ENCODE measurements at regions not wholly inside any gene's neighbourhood (a gene's known extent, or its start where the extent isn't known, plus 50 kb on each side); places are given as distances from the start of the nearest gene placed in this dataset.

DNA sequence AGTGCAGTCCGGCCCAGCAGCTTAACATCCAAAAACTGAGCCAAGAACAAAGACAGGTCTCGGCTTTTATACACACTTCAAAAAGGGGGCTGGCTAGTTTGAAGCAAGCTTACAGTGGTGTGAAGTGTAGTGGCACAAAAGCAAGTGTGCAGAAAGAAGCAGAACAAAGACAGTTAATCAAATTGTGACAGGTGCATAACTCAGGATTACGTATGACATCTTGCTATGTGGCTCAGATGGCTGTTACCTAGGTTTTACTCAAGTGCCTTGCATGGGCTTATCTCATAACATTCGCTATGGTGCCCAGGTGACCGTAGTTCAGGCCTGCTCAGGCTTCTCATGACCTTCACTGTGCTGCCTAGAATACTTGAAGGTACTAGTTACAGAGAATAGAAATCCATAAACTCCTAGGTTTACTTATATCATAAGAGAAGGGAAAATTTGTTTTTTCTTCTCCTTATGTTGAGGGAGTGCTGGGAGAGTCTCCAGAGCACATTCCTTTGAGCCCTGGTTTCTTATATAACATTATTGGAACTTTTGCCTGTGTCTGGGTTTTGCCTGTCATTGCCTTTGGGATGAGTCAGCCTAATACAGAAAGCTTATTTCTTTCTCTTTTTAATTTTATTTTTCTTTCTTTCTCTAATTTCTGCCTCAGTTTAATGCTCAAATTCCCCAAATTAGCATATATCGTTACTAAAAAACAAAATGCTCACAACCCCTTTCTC is 1629.1 kb upstream of the PCDH20 start:
- Histone ChIP-seq H3K27ac (ENCODE audit: low read length) (no peak overlapping the region), H3K27me3 (ENCODE audit: low read depth, low read length) (no peaks in the 10 kb centered on the region), H3K9me3 (ENCODE audit: control insufficient read depth in 1 of 2, low read length in 2 of 2) (no peaks in the 10 kb centered on the region), H3K4me1 (ENCODE audit: control insufficient read depth in 1 of 2, insufficient read depth in 2 of 2, low read length in 2 of 2) (peaks cover 0 to 5% of the 10 kb centered on the region in 2 donors), H3K4me3 (ENCODE audit: low read depth in 1 of 2, low read length in 2 of 2) (no peak overlapping the region), H3K36me3 (ENCODE audit: control insufficient read depth in 1 of 2, insufficient read depth in 2 of 2, low read length in 2 of 2) (no peaks in the 10 kb centered on the region)

GRCh38 chr13:63042686-63043085 is 1627.0 kb upstream of the PCDH20 start:
- H3K36me3 ChIP-seq (ENCODE audit: control insufficient read depth in 1 of 2, insufficient read depth in 2 of 2, low read length in 2 of 2): no peaks in the 10 kb centered on the region

GRCh38 chr13:63041640-63042414 is 1626.2 kb upstream of the PCDH20 start:
- Histone ChIP-seq H3K27ac (ENCODE audit: low read length) (no peak overlapping the region), H3K4me3 (ENCODE audit: low read depth in 1 of 2, low read length in 2 of 2) (no peak overlapping the region), H3K4me1 (ENCODE audit: control insufficient read depth in 1 of 2, insufficient read depth in 2 of 2, low read length in 2 of 2) (peaks cover 0 to 5% of the 10 kb centered on the region in 2 donors), H3K9me3 (ENCODE audit: control insufficient read depth in 1 of 2, low read length in 2 of 2) (no peaks in the 10 kb centered on the region), H3K27me3 (ENCODE audit: low read depth, low read length) (no peaks in the 10 kb centered on the region), H3K36me3 (ENCODE audit: control insufficient read depth in 1 of 2, insufficient read depth in 2 of 2, low read length in 2 of 2) (no peaks in the 10 kb centered on the region)

More at GRCh38 chr13:63042686-63043085, 1627.0 kb upstream of the PCDH20 start:
- H3K4me3 ChIP-seq (ENCODE audit: low read depth in 1 of 2, low read length in 2 of 2): no peak overlapping the region
- H3K27ac ChIP-seq (ENCODE audit: low read length): no peak overlapping the region
- H3K4me1 ChIP-seq (ENCODE audit: control insufficient read depth in 1 of 2, insufficient read depth in 2 of 2, low read length in 2 of 2): peaks cover 0 to 5% of the 10 kb centered on the region in 2 donors
- no peaks in the 10 kb centered on the region for H3K27me3 ChIP-seq (ENCODE audit: low read depth, low read length)
- H3K9me3 ChIP-seq (ENCODE audit: control insufficient read depth in 1 of 2, low read length in 2 of 2): no peaks in the 10 kb centered on the region

- Histone ChIP-seq H3K36me3 (ENCODE audit: control insufficient read depth in 1 of 2, insufficient read depth in 2 of 2, low read length in 2 of 2) (no peaks in the 10 kb centered on the region), H3K27ac (ENCODE audit: low read length) (no peak overlapping the region), H3K27me3 (ENCODE audit: low read depth, low read length) (no peaks in the 10 kb centered on the region), H3K4me3 (ENCODE audit: low read depth in 1 of 2, low read length in 2 of 2) (no peak overlapping the region), H3K9me3 (ENCODE audit: control insufficient read depth in 1 of 2, low read length in 2 of 2) (no peaks in the 10 kb centered on the region), H3K4me1 (ENCODE audit: control insufficient read depth in 1 of 2, insufficient read depth in 2 of 2, low read length in 2 of 2) (no peaks in the 10 kb centered on the region)
Measured at GRCh38 chr13:63026285-63026797, 1610.7 kb upstream of the PCDH20 start.

DNA sequence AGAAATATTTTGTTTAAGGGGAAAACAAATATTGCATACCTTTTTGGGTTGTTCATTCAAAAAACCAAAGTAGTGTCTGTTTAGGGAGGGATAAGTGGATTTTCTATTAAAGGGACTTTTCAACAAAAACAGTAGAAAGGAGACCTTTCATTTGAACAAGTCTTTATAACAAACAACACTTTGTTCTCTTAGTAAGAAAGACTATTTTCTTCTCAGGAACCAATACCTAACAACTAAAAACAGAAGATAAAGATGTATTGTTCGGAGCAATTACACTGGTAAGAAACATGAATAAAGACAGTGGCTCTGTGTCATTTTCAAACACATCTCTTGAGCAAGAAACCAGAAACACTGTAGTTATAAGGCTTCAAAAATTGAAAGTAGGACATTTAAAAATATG is 1610.1 kb upstream of the PCDH20 start:
- Histone ChIP-seq H3K4me3 (ENCODE audit: low read depth in 1 of 2, low read length in 2 of 2) (no peak overlapping the region), H3K9me3 (ENCODE audit: control insufficient read depth in 1 of 2, low read length in 2 of 2) (no peaks in the 10 kb centered on the region), H3K4me1 (ENCODE audit: control insufficient read depth in 1 of 2, insufficient read depth in 2 of 2, low read length in 2 of 2) (no peaks in the 10 kb centered on the region), H3K36me3 (ENCODE audit: control insufficient read depth in 1 of 2, insufficient read depth in 2 of 2, low read length in 2 of 2) (no peaks in the 10 kb centered on the region), H3K27ac (ENCODE audit: low read length) (no peak overlapping the region), H3K27me3 (ENCODE audit: low read depth, low read length) (no peaks in the 10 kb centered on the region)

GRCh38 chr13:63024458-63024857 is 1608.8 kb upstream of the PCDH20 start:
- no peaks in the 10 kb centered on the region for H3K36me3 ChIP-seq (ENCODE audit: control insufficient read depth in 1 of 2, insufficient read depth in 2 of 2, low read length in 2 of 2)
- H3K27ac ChIP-seq (ENCODE audit: low read length): no peak overlapping the region
- H3K9me3 ChIP-seq (ENCODE audit: control insufficient read depth in 1 of 2, low read length in 2 of 2): no peaks in the 10 kb centered on the region
- no peaks in the 10 kb centered on the region for H3K27me3 ChIP-seq (ENCODE audit: low read depth, low read length)
- H3K4me3 ChIP-seq (ENCODE audit: low read depth in 1 of 2, low read length in 2 of 2): no peak overlapping the region
- H3K4me1 ChIP-seq (ENCODE audit: control insufficient read depth in 1 of 2, insufficient read depth in 2 of 2, low read length in 2 of 2): no peaks in the 10 kb centered on the region

DNA sequence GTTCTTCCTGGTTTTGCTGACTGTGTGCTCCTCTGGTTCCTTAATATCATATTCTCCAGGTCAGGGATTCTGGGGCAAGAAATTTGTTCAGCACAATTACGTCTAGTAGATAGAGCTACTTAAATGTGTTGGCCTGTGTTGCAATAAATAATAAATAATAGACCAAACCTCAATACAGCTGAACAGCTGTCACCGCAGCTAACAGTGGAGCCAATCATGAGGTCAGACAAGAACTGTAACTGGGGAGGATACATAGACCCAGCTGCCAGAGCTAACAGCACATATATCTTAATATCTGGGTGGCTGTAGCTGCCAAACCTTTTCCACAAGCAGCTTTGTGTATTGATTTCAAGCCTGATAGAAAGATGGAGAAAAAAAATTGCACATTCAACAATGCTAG is 1596.3 kb upstream of the PCDH20 start:
- Histone ChIP-seq H3K4me1 (ENCODE audit: control insufficient read depth in 1 of 2, insufficient read depth in 2 of 2, low read length in 2 of 2) (no peaks in the 10 kb centered on the region), H3K9me3 (ENCODE audit: control insufficient read depth in 1 of 2, low read length in 2 of 2) (peaks cover 0 to 10% of the 10 kb centered on the region in 2 donors), H3K4me3 (ENCODE audit: low read depth in 1 of 2, low read length in 2 of 2) (no peak overlapping the region), H3K27me3 (ENCODE audit: low read depth, low read length) (no peaks in the 10 kb centered on the region), H3K36me3 (ENCODE audit: control insufficient read depth in 1 of 2, insufficient read depth in 2 of 2, low read length in 2 of 2) (no peaks in the 10 kb centered on the region), H3K27ac (ENCODE audit: low read length) (no peak overlapping the region)

DNA sequence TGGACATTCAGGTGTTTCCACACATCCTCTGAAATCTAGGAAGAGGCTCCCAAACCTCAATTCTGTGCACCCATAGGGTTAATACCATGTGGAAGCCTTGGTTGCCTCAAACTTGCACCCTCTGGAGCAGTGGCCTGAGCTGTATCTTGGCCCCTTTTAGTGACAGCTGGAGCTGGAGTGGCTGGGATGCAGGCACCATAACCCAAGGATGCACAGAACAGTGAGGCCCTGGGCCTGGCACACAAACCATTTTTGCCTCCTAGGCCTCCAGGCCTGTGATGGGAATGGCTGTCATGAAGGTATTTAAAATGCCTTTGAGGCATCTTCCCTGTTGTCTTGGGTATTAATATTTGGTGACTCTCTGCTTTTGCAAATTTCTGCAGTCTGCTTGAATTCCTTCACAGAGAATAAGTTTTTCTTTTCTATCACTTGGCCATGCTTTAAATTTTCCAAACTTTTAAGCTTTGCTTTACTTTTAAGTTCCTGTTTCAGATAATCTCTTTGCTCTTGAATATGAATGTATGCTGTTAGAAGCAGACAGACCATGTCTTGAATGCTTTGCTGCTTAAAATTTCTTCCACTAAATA is 1594.5 kb upstream of the PCDH20 start:
- Histone ChIP-seq H3K4me1 (ENCODE audit: control insufficient read depth in 1 of 2, insufficient read depth in 2 of 2, low read length in 2 of 2) (no peaks in the 10 kb centered on the region), H3K9me3 (ENCODE audit: control insufficient read depth in 1 of 2, low read length in 2 of 2) (peaks cover 0 to 19% of the 10 kb centered on the region in 2 donors), H3K27ac (ENCODE audit: low read length) (no peak overlapping the region), H3K4me3 (ENCODE audit: low read depth in 1 of 2, low read length in 2 of 2) (no peak overlapping the region), H3K27me3 (ENCODE audit: low read depth, low read length) (no peaks in the 10 kb centered on the region), H3K36me3 (ENCODE audit: control insufficient read depth in 1 of 2, insufficient read depth in 2 of 2, low read length in 2 of 2) (no peaks in the 10 kb centered on the region)

GRCh38 chr13:63005625-63006024 is 1590.0 kb upstream of the PCDH20 start:
- Histone ChIP-seq H3K36me3 (ENCODE audit: control insufficient read depth in 1 of 2, insufficient read depth in 2 of 2, low read length in 2 of 2) (no peaks in the 10 kb centered on the region), H3K4me1 (ENCODE audit: control insufficient read depth in 1 of 2, insufficient read depth in 2 of 2, low read length in 2 of 2) (no peaks in the 10 kb centered on the region)

GRCh38 chr13:62997696-62998095 is 1582.0 kb upstream of the PCDH20 start:
- Histone ChIP-seq H3K4me1 (ENCODE audit: control insufficient read depth in 1 of 2, insufficient read depth in 2 of 2, low read length in 2 of 2) (no peaks in the 10 kb centered on the region), H3K36me3 (ENCODE audit: control insufficient read depth in 1 of 2, insufficient read depth in 2 of 2, low read length in 2 of 2) (no peaks in the 10 kb centered on the region), H3K9me3 (ENCODE audit: control insufficient read depth in 1 of 2, low read length in 2 of 2) (no peaks in the 10 kb centered on the region), H3K27ac (ENCODE audit: low read length) (no peak overlapping the region), H3K4me3 (ENCODE audit: low read depth in 1 of 2, low read length in 2 of 2) (no peak overlapping the region), H3K27me3 (ENCODE audit: low read depth, low read length) (no peaks in the 10 kb centered on the region)

More at GRCh38 chr13:63005625-63006024, 1590.0 kb upstream of the PCDH20 start:
- no peaks in the 10 kb centered on the region for H3K27me3 ChIP-seq (ENCODE audit: low read depth, low read length)
- peak overlapping the region in 1 of 2 donors; percentile 14 for H3K4me3 ChIP-seq (ENCODE audit: low read depth in 1 of 2, low read length in 2 of 2)
- H3K9me3 ChIP-seq (ENCODE audit: control insufficient read depth in 1 of 2, low read length in 2 of 2): peaks cover 0 to 24% of the 10 kb centered on the region in 2 donors
- H3K27ac ChIP-seq (ENCODE audit: low read length): no peak overlapping the region

DNA sequence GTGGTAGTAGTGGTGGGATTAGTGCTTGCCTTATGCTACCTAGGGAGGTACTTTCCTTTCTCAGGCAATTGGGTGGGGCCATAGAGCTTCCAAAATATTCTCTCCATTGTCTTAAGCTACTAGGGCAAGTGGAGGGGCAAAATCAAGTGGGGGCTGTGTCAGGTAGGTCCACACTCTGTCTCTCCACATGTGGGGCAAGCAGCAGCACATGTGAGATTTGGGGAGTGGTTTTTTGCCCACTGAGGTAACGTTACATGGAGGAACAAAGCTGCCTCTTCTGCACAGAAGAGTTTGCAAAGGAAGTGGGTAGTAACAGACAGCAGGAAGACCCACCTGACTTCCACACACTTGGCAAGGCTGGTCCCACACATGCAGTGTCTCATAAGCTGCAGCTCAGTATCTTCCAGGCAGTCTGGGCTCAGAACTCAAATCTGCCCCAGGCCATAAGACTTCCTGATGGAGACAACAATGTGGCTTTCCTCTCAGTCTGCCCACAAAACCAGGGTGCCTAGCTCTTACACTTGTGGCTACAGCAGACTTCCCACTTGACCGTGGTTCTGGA is 1581.5 kb upstream of the PCDH20 start:
- no peaks in the 10 kb centered on the region for H3K9me3 ChIP-seq (ENCODE audit: control insufficient read depth in 1 of 2, low read length in 2 of 2)
- H3K27me3 ChIP-seq (ENCODE audit: low read depth, low read length): no peaks in the 10 kb centered on the region
- H3K4me1 ChIP-seq (ENCODE audit: control insufficient read depth in 1 of 2, insufficient read depth in 2 of 2, low read length in 2 of 2): no peaks in the 10 kb centered on the region
- H3K4me3 ChIP-seq (ENCODE audit: low read depth in 1 of 2, low read length in 2 of 2): no peak overlapping the region
- no peaks in the 10 kb centered on the region for H3K36me3 ChIP-seq (ENCODE audit: control insufficient read depth in 1 of 2, insufficient read depth in 2 of 2, low read length in 2 of 2)
- no peak overlapping the region for H3K27ac ChIP-seq (ENCODE audit: low read length)

All from muscle layer of duodenum (tissue), 2 donors.